ENCODE measurements at regions not wholly inside any gene's neighbourhood (a gene's known extent, or its start where the extent isn't known, plus 50 kb on each side); places are given as distances from the start of the nearest gene placed in this dataset.

DNA sequence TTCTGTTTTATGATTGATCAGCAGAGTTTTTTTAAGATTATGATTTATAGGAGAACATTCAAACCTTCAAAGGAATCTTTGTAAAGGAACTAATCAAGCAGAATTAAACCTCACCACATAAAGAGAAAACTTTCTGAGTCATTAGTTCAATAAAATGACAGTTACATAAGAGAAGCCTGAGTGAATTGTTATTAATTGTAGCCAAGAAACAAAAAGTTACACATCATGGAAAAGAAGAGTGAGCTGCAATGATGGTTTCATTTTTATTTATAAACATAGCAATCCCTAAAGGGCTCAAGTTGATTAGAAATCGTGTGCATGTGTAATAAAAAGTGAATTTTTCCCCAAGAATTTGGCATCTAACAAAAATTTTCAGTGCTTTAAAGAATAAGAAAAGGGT is 731.4 kb downstream of the LTN1 start:
- H3F3A ChIP-seq (ENCODE audit: low read depth): no peaks in the 10 kb centered on the region
- H2AFZ ChIP-seq (replicated peaks): no peak overlapping the region
- H3K9ac ChIP-seq: no peak overlapping the region
- H3K27ac ChIP-seq: no peak overlapping the region
- no peaks in the 10 kb centered on the region for H3K79me2 ChIP-seq (ENCODE audit: low read depth)
- H3K4me2 ChIP-seq: no peak overlapping the region
- no peaks in the 10 kb centered on the region for H3K27me3 ChIP-seq
- H3K9me3 ChIP-seq (ENCODE audit: low read depth): no peaks in the 10 kb centered on the region
- no peaks in the 10 kb centered on the region for H3K4me1 ChIP-seq
- no peak overlapping the region for H3K4me3 ChIP-seq
- Mint-ChIP-seq H3K4me3 (no peak overlapping the region), H3K27ac (no peak overlapping the region), H3K4me1 (peaks cover 2% of the 10 kb centered on the region), H3K36me3 (no peaks in the 10 kb centered on the region), H3K9me3 (no peaks in the 10 kb centered on the region), H3K27me3 (ENCODE audit: insufficient read depth, low read depth) (no peaks in the 10 kb centered on the region)
- no peaks in the 10 kb centered on the region for H4K20me1 ChIP-seq (ENCODE audit: low read depth)
- DNase-seq (ENCODE audit: low spot score): no peak
- H3K36me3 ChIP-seq: no peaks in the 10 kb centered on the region
- TF ChIP-seq EZH2phosphoT487 (IDR thresholded peaks at IDR 0.05) (no peak), EZH2 (IDR thresholded peaks at IDR 0.05) (no peak)
- TF ChIP-seq, protein P1, sequence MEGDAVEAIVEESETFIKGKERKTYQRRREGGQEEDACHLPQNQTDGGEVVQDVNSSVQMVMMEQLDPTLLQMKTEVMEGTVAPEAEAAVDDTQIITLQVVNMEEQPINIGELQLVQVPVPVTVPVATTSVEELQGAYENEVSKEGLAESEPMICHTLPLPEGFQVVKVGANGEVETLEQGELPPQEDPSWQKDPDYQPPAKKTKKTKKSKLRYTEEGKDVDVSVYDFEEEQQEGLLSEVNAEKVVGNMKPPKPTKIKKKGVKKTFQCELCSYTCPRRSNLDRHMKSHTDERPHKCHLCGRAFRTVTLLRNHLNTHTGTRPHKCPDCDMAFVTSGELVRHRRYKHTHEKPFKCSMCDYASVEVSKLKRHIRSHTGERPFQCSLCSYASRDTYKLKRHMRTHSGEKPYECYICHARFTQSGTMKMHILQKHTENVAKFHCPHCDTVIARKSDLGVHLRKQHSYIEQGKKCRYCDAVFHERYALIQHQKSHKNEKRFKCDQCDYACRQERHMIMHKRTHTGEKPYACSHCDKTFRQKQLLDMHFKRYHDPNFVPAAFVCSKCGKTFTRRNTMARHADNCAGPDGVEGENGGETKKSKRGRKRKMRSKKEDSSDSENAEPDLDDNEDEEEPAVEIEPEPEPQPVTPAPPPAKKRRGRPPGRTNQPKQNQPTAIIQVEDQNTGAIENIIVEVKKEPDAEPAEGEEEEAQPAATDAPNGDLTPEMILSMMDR (IDR thresholded peaks at IDR 0.05): no peak

- H3K36me3 ChIP-seq: no peaks in the 10 kb centered on the region
- no peak overlapping the region for H3K4me2 ChIP-seq
- Mint-ChIP-seq H3K27me3 (ENCODE audit: insufficient read depth, low read depth) (no peaks in the 10 kb centered on the region), H3K4me1 (peaks cover 2% of the 10 kb centered on the region), H3K36me3 (no peaks in the 10 kb centered on the region), H3K9me3 (no peaks in the 10 kb centered on the region), H3K4me3 (no peak overlapping the region), H3K27ac (no peak overlapping the region)
- H3K9me3 ChIP-seq (ENCODE audit: low read depth): no peaks in the 10 kb centered on the region
- H3K4me1 ChIP-seq: no peaks in the 10 kb centered on the region
- H3K27me3 ChIP-seq: no peaks in the 10 kb centered on the region
- no peak overlapping the region for H3K27ac ChIP-seq
- no peak overlapping the region for H2AFZ ChIP-seq (replicated peaks)
- H3K4me3 ChIP-seq: no peak overlapping the region
- DNase-seq (ENCODE audit: low spot score): no peak
- no peaks in the 10 kb centered on the region for H3K79me2 ChIP-seq (ENCODE audit: low read depth)
- H3F3A ChIP-seq (ENCODE audit: low read depth): no peaks in the 10 kb centered on the region
- no peak for TF ChIP-seq EZH2phosphoT487 (IDR thresholded peaks at IDR 0.05)
- TF ChIP-seq, protein P1 (IDR thresholded peaks at IDR 0.05): no peak
- no peak for TF ChIP-seq EZH2 (IDR thresholded peaks at IDR 0.05)
- H3K9ac ChIP-seq: no peak overlapping the region
- no peaks in the 10 kb centered on the region for H4K20me1 ChIP-seq (ENCODE audit: low read depth)
Measured at GRCh38 chr21:28257276-28257675, 735.4 kb downstream of the LTN1 start.

GRCh38 chr21:28256837-28257236 is 735.8 kb downstream of the LTN1 start:
- Histone ChIP-seq H3K9ac (no peak overlapping the region), H3K4me3 (no peak overlapping the region), H2AFZ (replicated peaks) (no peak overlapping the region), H3K36me3 (no peaks in the 10 kb centered on the region), H3K27me3 (no peaks in the 10 kb centered on the region), H3K79me2 (ENCODE audit: low read depth) (no peaks in the 10 kb centered on the region), H3K9me3 (ENCODE audit: low read depth) (no peaks in the 10 kb centered on the region), H3K4me2 (no peak overlapping the region), H3K4me1 (no peaks in the 10 kb centered on the region), H4K20me1 (ENCODE audit: low read depth) (no peaks in the 10 kb centered on the region), H3K27ac (no peak overlapping the region), H3F3A (ENCODE audit: low read depth) (no peaks in the 10 kb centered on the region)
- DNase-seq (ENCODE audit: low spot score): no peak
- Mint-ChIP-seq H3K4me3 (no peak overlapping the region), H3K4me1 (peaks cover 2% of the 10 kb centered on the region), H3K36me3 (no peaks in the 10 kb centered on the region), H3K9me3 (no peaks in the 10 kb centered on the region), H3K27ac (no peak overlapping the region), H3K27me3 (ENCODE audit: insufficient read depth, low read depth) (no peaks in the 10 kb centered on the region)
- TF ChIP-seq EZH2 (IDR thresholded peaks at IDR 0.05) (no peak), EZH2phosphoT487 (IDR thresholded peaks at IDR 0.05) (no peak)
- TF ChIP-seq, protein P1 (IDR thresholded peaks at IDR 0.05): no peak
